HEK293 (cell line): ENCODE measurements at regions not wholly inside any gene's neighbourhood (a gene's known extent, or its start where the extent isn't known, plus 50 kb on each side); places are given as distances from the start of the nearest gene placed in this dataset.

Experiments
- CTCF ChIA-PET: fragments of 350-600 bp; formaldehyde crosslinking; extraction: SDS; loops from one replicate; lab custom pipeline; 2021; ENCODE audit warnings: antibody characterized with exemption; lab: Yijun Ruan, JAX
- POLR2A ChIA-PET: fragments of 300-600 bp; formaldehyde crosslinking; extraction: SDS; loops from one replicate; lab custom pipeline; 2020; ENCODE audit warnings: antibody characterized with exemption, inconsistent platforms; lab: Yijun Ruan, JAX
- H3K27ac ChIP-seq: fragments of 200-500 bp; sonication (Bioruptor generic); 2 replicates; pipeline ENCODE4 v1.5.1; 2014; ENCODE audit warnings: low read depth, low read length, control low read depth, inconsistent platforms; ENCODE audit errors: extremely low read depth
- H3K36me3 ChIP-seq, 2 experiments: fragments of 200-500 bp in 1 of 2; sonication (Bioruptor generic) in 1 of 2; 1 replicate in 1 of 2; 2 replicates in 1 of 2; pipeline ENCODE4 v1.5.1; 2014 to 2017; ENCODE audit warnings: inconsistent platforms in 2 of 2, low read length in 2 of 2; ENCODE audit not compliant: control insufficient read depth in 2 of 2, insufficient read depth in 1 of 2
- H3K4me1 ChIP-seq: fragments of 200-500 bp; sonication (Bioruptor generic); 2 replicates; pipeline ENCODE4 v1.5.1; 2014; ENCODE audit warnings: mild to moderate bottlenecking, low read length, inconsistent platforms; ENCODE audit not compliant: control insufficient read depth, insufficient read depth
- H3K4me3 ChIP-seq: 2 replicates; pipeline ENCODE4 v1.5.1; 2011; ENCODE audit warnings: low read depth, mild to moderate bottlenecking, control low read depth, low read length, moderate library complexity
- H3K9me3 ChIP-seq: fragments of 200-500 bp; sonication (Bioruptor generic); 2 replicates; pipeline ENCODE4 v1.5.1; 2014; ENCODE audit warnings: low read depth, low read length, inconsistent platforms; ENCODE audit not compliant: control insufficient read depth, insufficient read depth
- BCL11A ChIP-seq: fragments of 450-650 bp; formaldehyde crosslinking; IDR thresholded peaks from 2 replicates; pipeline ENCODE4 v1.5.1; 2016; ENCODE audit warnings: low read depth, missing biosample characterization, missing genetic modification characterization
- GLIS1 ChIP-seq: fragments of 450-650 bp; formaldehyde crosslinking; IDR thresholded peaks from 2 replicates; pipeline ENCODE4 v1.5.1; 2016; ENCODE audit warnings: missing biosample characterization, missing genetic modification characterization
- GLIS2 ChIP-seq: fragments of 450-650 bp; formaldehyde crosslinking; IDR thresholded peaks from 2 replicates; pipeline ENCODE4 v1.5.1; 2016; ENCODE audit warnings: missing biosample characterization, missing genetic modification characterization
- HOXD13 ChIP-seq: sonication (generic); formaldehyde crosslinking; IDR thresholded peaks from 2 replicates; pipeline ENCODE4 v1.8.0; 2022; ENCODE audit warnings: missing genetic modification reagents, borderline replicate concordance
- KLF16 ChIP-seq: fragments of 450-650 bp; formaldehyde crosslinking; IDR thresholded peaks from 2 replicates; pipeline ENCODE4 v1.5.1; 2017; ENCODE audit warnings: missing biosample characterization, missing genetic modification characterization
- TCF7L2 ChIP-seq: IDR thresholded peaks from 2 replicates; pipeline ENCODE4 v1.6.1; 2011; ENCODE audit warnings: low read depth, mild to moderate bottlenecking, inconsistent platforms, low read length, moderate library complexity, borderline replicate concordance
- ZFP69B ChIP-seq: fragments of 450-650 bp; formaldehyde crosslinking; IDR thresholded peaks from 2 replicates; pipeline ENCODE4 v1.5.1; 2016; ENCODE audit warnings: missing biosample characterization, missing genetic modification characterization
- ZNF112 ChIP-seq: fragments of 450-650 bp; formaldehyde crosslinking; IDR thresholded peaks from 2 replicates; pipeline ENCODE4 v1.5.0; 2017; ENCODE audit warnings: missing biosample characterization, missing genetic modification characterization
- ZNF221 ChIP-seq: fragments of 450-650 bp; formaldehyde crosslinking; IDR thresholded peaks from 2 replicates; pipeline ENCODE4 v1.5.1; 2017; ENCODE audit warnings: missing biosample characterization, missing genetic modification characterization, borderline replicate concordance
- ZNF223 ChIP-seq: fragments of 450-650 bp; formaldehyde crosslinking; IDR thresholded peaks from 2 replicates; pipeline ENCODE4 v1.5.1; 2016; ENCODE audit warnings: missing biosample characterization, missing genetic modification characterization
- ZNF24 ChIP-seq: fragments of 450-650 bp; formaldehyde crosslinking; IDR thresholded peaks from 2 replicates; pipeline ENCODE4 v1.5.1; 2016; ENCODE audit warnings: missing biosample characterization, missing genetic modification characterization
- ZNF404 ChIP-seq: fragments of 450-650 bp; formaldehyde crosslinking; IDR thresholded peaks from 2 replicates; pipeline ENCODE4 v1.5.1; 2017; ENCODE audit warnings: missing biosample characterization, missing genetic modification characterization
- ZNF426 ChIP-seq: fragments of 450-650 bp; formaldehyde crosslinking; IDR thresholded peaks from 2 replicates; pipeline ENCODE4 v1.5.1; 2017; ENCODE audit warnings: missing biosample characterization, missing genetic modification characterization, mild to moderate bottlenecking, inconsistent platforms, moderate library complexity
- ZNF521 ChIP-seq: fragments of 450-650 bp; formaldehyde crosslinking; IDR thresholded peaks from 2 replicates; pipeline ENCODE4 v1.5.1; 2017; ENCODE audit warnings: missing biosample characterization, mild to moderate bottlenecking, missing genetic modification characterization
- ZNF585B ChIP-seq: fragments of 450-650 bp; formaldehyde crosslinking; IDR thresholded peaks from 2 replicates; pipeline ENCODE4 v1.5.1; 2016; ENCODE audit warnings: missing biosample characterization, missing genetic modification characterization
- TF ChIP-seq, protein P1 (sequence below): fragments of 450-650 bp; formaldehyde crosslinking; IDR thresholded peaks from 2 replicates; pipeline ENCODE4 v1.5.1; 2016; ENCODE audit warnings: missing biosample characterization, missing genetic modification characterization
- TF ChIP-seq, protein P2 (sequence below): fragments of 450-650 bp; formaldehyde crosslinking; IDR thresholded peaks from 2 replicates; pipeline ENCODE4 v1.5.1; 2016; ENCODE audit warnings: missing biosample characterization, missing genetic modification characterization
- TF ChIP-seq, protein P3 (sequence below): fragments of 450-650 bp; formaldehyde crosslinking; conservative IDR thresholded peaks from 2 replicates; pipeline ENCODE4 v1.5.1; 2016; ENCODE audit warnings: low read depth, missing biosample characterization, missing genetic modification characterization
- TF ChIP-seq, protein P4 (sequence below): fragments of 450-650 bp; formaldehyde crosslinking; IDR thresholded peaks from 2 replicates; pipeline ENCODE4 v1.5.1; 2016; ENCODE audit warnings: missing biosample characterization, missing genetic modification characterization, low read depth

DNA sequence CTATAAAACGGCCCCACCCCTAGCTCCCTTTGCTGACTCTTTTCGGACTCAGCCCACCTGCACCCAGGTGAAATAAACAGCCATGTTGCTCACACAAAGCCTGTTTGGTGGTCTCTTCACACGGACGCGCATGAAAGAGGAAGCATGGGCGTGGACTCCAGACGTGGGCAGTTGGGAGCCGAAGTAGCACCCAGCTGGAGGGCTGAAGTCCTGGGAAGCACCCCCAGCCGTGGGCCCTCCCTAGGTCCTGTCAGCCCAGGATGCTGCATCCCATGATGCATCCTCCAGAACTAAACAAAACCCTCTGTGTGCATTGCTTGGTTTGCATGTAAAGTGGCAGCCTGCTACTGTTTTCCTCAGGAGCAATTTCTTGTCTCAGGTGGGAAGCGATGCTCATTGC lies 62.1 kb upstream of the CFAP46 start:
- POLR2A ChIA-PET, result no interaction called here
- TF ChIP-seq HOXD13 (CRISPR knock-in tag) (no peak), GLIS1 (tag by site-specific recombination) (peak; percentile 56; the same call in 1 of the 2 replicates)

DNA sequence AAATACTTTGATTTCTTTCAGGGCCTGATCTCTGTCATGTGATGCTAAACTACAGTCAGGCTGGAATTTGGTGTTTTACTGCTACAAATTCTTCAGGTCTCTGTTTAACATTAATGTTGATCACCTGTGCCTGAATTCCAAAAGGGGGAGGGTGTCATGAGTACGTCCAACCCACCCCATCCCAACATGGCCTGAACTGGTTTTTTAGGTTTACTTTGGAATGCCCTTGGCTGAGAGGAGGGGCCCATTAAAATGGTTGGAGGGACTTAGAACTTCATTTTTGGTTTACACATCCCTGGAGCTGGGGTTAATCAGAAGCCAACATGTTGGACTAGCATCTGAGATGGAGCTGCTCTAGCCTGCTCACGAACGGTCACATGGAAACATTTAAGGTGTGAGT lies 60.8 kb upstream of the CFAP46 start:
- TF ChIP-seq TCF7L2 (no peak), ZNF24 (tag by site-specific recombination) (no peak), ZFP69B (tag by site-specific recombination) (no peak), GLIS2 (no peak), ZNF521 (tag by site-specific recombination) (no peak), ZNF223 (tag by site-specific recombination) (no peak), ZNF426 (tag by site-specific recombination) (no peak), GLIS1 (tag by site-specific recombination) (no peak), KLF16 (no peak), ZNF112 (tag by site-specific recombination) (no peak), BCL11A (tag by site-specific recombination) (no peak), ZNF221 (tag by site-specific recombination) (no peak), ZNF404 (tag by site-specific recombination) (no peak), ZNF585B (tag by site-specific recombination) (no peak)
- TF ChIP-seq, protein P1, sequence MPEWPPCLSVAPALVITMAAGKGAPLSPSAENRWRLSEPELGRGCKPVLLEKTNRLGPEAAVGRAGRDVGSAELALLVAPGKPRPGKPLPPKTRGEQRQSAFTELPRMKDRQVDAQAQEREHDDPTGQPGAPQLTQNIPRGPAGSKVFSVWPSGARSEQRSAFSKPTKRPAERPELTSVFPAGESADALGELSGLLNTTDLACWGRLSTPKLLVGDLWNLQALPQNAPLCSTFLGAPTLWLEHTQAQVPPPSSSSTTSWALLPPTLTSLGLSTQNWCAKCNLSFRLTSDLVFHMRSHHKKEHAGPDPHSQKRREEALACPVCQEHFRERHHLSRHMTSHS (tag by site-specific recombination), result no peak
- TF ChIP-seq, protein P2, sequence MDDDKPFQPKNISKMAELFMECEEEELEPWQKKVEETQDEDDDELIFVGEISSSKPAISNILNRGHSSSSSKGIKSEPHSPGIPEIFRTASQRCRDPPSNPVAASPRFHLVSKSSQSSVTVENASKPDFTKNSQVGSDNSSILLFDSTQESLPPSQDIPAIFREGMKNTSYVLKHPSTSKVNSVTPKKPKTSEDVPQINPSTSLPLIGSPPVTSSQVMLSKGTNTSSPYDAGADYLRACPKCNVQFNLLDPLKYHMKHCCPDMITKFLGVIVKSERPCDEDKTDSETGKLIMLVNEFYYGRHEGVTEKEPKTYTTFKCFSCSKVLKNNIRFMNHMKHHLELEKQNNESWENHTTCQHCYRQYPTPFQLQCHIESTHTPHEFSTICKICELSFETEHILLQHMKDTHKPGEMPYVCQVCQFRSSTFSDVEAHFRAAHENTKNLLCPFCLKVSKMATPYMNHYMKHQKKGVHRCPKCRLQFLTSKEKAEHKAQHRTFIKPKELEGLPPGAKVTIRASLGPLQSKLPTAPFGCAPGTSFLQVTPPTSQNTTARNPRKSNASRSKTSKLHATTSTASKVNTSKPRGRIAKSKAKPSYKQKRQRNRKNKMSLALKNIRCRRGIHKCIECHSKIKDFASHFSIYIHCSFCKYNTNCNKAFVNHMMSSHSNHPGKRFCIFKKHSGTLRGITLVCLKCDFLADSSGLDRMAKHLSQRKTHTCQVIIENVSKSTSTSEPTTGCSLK (tag by site-specific recombination), result no peak
- TF ChIP-seq, protein P3, sequence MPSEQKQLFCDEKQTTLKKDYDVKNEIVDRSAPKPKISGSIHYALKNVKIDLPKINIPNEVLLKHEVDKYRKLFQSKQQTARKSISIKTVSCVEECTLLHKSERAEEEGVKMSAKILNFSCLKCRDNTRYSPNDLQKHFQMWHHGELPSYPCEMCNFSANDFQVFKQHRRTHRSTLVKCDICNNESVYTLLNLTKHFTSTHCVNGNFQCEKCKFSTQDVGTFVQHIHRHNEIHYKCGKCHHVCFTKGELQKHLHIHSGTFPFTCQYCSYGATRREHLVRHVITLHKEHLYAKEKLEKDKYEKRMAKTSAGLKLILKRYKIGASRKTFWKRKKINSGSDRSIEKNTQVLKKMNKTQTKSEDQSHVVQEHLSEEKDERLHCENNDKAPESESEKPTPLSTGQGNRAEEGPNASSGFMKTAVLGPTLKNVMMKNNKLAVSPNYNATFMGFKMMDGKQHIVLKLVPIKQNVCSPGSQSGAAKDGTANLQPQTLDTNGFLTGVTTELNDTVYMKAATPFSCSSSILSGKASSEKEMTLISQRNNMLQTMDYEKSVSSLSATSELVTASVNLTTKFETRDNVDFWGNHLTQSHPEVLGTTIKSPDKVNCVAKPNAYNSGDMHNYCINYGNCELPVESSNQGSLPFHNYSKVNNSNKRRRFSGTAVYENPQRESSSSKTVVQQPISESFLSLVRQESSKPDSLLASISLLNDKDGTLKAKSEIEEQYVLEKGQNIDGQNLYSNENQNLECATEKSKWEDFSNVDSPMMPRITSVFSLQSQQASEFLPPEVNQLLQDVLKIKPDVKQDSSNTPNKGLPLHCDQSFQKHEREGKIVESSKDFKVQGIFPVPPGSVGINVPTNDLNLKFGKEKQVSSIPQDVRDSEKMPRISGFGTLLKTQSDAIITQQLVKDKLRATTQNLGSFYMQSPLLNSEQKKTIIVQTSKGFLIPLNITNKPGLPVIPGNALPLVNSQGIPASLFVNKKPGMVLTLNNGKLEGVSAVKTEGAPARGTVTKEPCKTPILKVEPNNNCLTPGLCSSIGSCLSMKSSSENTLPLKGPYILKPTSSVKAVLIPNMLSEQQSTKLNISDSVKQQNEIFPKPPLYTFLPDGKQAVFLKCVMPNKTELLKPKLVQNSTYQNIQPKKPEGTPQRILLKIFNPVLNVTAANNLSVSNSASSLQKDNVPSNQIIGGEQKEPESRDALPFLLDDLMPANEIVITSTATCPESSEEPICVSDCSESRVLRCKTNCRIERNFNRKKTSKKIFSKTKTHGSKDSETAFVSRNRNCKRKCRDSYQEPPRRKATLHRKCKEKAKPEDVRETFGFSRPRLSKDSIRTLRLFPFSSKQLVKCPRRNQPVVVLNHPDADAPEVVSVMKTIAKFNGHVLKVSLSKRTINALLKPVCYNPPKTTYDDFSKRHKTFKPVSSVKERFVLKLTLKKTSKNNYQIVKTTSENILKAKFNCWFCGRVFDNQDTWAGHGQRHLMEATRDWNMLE (tag by site-specific recombination), result no peak
- TF ChIP-seq, protein P4, sequence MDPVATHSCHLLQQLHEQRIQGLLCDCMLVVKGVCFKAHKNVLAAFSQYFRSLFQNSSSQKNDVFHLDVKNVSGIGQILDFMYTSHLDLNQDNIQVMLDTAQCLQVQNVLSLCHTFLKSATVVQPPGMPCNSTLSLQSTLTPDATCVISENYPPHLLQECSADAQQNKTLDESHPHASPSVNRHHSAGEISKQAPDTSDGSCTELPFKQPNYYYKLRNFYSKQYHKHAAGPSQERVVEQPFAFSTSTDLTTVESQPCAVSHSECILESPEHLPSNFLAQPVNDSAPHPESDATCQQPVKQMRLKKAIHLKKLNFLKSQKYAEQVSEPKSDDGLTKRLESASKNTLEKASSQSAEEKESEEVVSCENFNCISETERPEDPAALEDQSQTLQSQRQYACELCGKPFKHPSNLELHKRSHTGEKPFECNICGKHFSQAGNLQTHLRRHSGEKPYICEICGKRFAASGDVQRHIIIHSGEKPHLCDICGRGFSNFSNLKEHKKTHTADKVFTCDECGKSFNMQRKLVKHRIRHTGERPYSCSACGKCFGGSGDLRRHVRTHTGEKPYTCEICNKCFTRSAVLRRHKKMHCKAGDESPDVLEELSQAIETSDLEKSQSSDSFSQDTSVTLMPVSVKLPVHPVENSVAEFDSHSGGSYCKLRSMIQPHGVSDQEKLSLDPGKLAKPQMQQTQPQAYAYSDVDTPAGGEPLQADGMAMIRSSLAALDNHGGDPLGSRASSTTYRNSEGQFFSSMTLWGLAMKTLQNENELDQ (tag by site-specific recombination), result no peak
- CTCF ChIA-PET, result no interaction called here
- Histone ChIP-seq H3K9me3 (no peaks in the 10 kb centered on the region), H3K4me3 (no peak overlapping the region), H3K36me3 (no peaks in the 10 kb centered on the region), H3K27ac (no peak overlapping the region), H3K4me1 (no peaks in the 10 kb centered on the region)
- POLR2A ChIA-PET, result no interaction called here

More for the DNA sequence above, 62.1 kb upstream of the CFAP46 start:
- CTCF ChIA-PET, result no interaction called here
- Histone ChIP-seq H3K4me1 (no peaks in the 10 kb centered on the region), H3K9me3 (no peaks in the 10 kb centered on the region), H3K4me3 (no peak overlapping the region), H3K36me3 (no peaks in the 10 kb centered on the region), H3K27ac (no peak overlapping the region)
